ENCODE measurements at regions not wholly inside any gene's neighbourhood (a gene's known extent, or its start where the extent isn't known, plus 50 kb on each side); places are given as distances from the start of the nearest gene placed in this dataset.

- Histone ChIP-seq H3K9me2 (ENCODE audit: insufficient read depth) (no peaks in the 10 kb centered on the region), H3K4me1 (replicated peaks; ENCODE audit: insufficient read depth) (no peaks in the 10 kb centered on the region), H3K27me3 (ENCODE audit: insufficient read depth, low read depth) (no peaks in the 10 kb centered on the region), H3K4me2 (no peak overlapping the region), H3K4me3 (no peak overlapping the region), H3F3A (ENCODE audit: insufficient read depth, low read depth) (no peaks in the 10 kb centered on the region), H4K20me1 (ENCODE audit: insufficient read depth) (no peaks in the 10 kb centered on the region), H2AFZ (no peak overlapping the region), H3K36me3 (ENCODE audit: low read depth) (no peaks in the 10 kb centered on the region), H3K79me2 (ENCODE audit: low read depth) (no peaks in the 10 kb centered on the region), H3K9me3 (ENCODE audit: insufficient read depth, low read depth) (no peaks in the 10 kb centered on the region), H3K27ac (no peak overlapping the region)
- DNase-seq: no peak
- intact Hi-C loops (cut with micrococcal nuclease; ENCODE audit: unreplicated experiment): no loop called here
- TF ChIP-seq CTCF (conservative IDR thresholded peaks at IDR 0.05): no peak
- TF ChIP-seq EZH2 (IDR thresholded peaks at IDR 0.05; ENCODE audit: low read depth): no peak
- no TSS peak for BruUV-seq (replicated peaks)
- CTCF ChIA-PET: no interaction called here
- POLR2A ChIA-PET (ENCODE audit: unreplicated experiment): interaction anchor here (0.6 kb wide), 1 partner anchor 896 kb away, joined by 4 read pairs; no protein-coding TSS in a partner anchor
Measured at GRCh38 chr3:139180489-139180888, 135.8 kb upstream of the PRR23C start.

GRCh38 chr3:139182143-139182542, 137.5 kb upstream of the PRR23C start:
- no peak for TF ChIP-seq CTCF (conservative IDR thresholded peaks at IDR 0.05)
- no peak for TF ChIP-seq EZH2 (IDR thresholded peaks at IDR 0.05; ENCODE audit: low read depth)
- intact Hi-C loops (cut with micrococcal nuclease; ENCODE audit: unreplicated experiment): no loop called here
- Histone ChIP-seq H3K4me3 (no peak overlapping the region), H3K4me1 (replicated peaks; ENCODE audit: insufficient read depth) (no peaks in the 10 kb centered on the region), H3K27ac (no peak overlapping the region), H3K4me2 (no peak overlapping the region), H3K9me2 (ENCODE audit: insufficient read depth) (no peaks in the 10 kb centered on the region), H4K20me1 (ENCODE audit: insufficient read depth) (no peaks in the 10 kb centered on the region), H3K36me3 (ENCODE audit: low read depth) (no peaks in the 10 kb centered on the region), H3K79me2 (ENCODE audit: low read depth) (no peaks in the 10 kb centered on the region), H3K9me3 (ENCODE audit: insufficient read depth, low read depth) (no peaks in the 10 kb centered on the region), H3F3A (ENCODE audit: insufficient read depth, low read depth) (no peaks in the 10 kb centered on the region), H2AFZ (no peak overlapping the region), H3K27me3 (ENCODE audit: insufficient read depth, low read depth) (no peaks in the 10 kb centered on the region)
- POLR2A ChIA-PET (ENCODE audit: unreplicated experiment): no interaction called here
- CTCF ChIA-PET: no interaction called here
- DNase-seq: no peak
- no TSS peak for BruUV-seq (replicated peaks)

GRCh38 chr3:139182598-139182997, 137.9 kb upstream of the PRR23C start:
- intact Hi-C loops (cut with micrococcal nuclease; ENCODE audit: unreplicated experiment): no loop called here
- no peaks in the 10 kb centered on the region for H3K36me3 ChIP-seq (ENCODE audit: low read depth)
- CTCF ChIA-PET: no interaction called here

More at GRCh38 chr3:139182598-139182997, 137.9 kb upstream of the PRR23C start:
- H3K9me2 ChIP-seq (ENCODE audit: insufficient read depth): no peaks in the 10 kb centered on the region
- no peak overlapping the region for H2AFZ ChIP-seq
- TF ChIP-seq CTCF (conservative IDR thresholded peaks at IDR 0.05): no peak
- no peak for TF ChIP-seq EZH2 (IDR thresholded peaks at IDR 0.05; ENCODE audit: low read depth)
- no peak overlapping the region for H3K27ac ChIP-seq
- BruUV-seq (replicated peaks): no TSS peak
- no peak overlapping the region for H3K4me3 ChIP-seq
- H3K4me2 ChIP-seq: no peak overlapping the region
- H3K9me3 ChIP-seq (ENCODE audit: insufficient read depth, low read depth): no peaks in the 10 kb centered on the region
- DNase-seq: no peak
- no peaks in the 10 kb centered on the region for H4K20me1 ChIP-seq (ENCODE audit: insufficient read depth)
- H3K79me2 ChIP-seq (ENCODE audit: low read depth): no peaks in the 10 kb centered on the region
- POLR2A ChIA-PET (ENCODE audit: unreplicated experiment): no interaction called here
- no peaks in the 10 kb centered on the region for H3K4me1 ChIP-seq (replicated peaks; ENCODE audit: insufficient read depth)
- no peaks in the 10 kb centered on the region for H3F3A ChIP-seq (ENCODE audit: insufficient read depth, low read depth)
- H3K27me3 ChIP-seq (ENCODE audit: insufficient read depth, low read depth): no peaks in the 10 kb centered on the region

All from PC-9 (cell line).